Dermis microvascular lymphatic vessel endothelial cell (primary cell): ENCODE measurements at regions not wholly inside any gene's neighbourhood (a gene's known extent, or its start where the extent isn't known, plus 50 kb on each side); places are given as distances from the start of the nearest gene placed in this dataset.
A peak's percentile ranks its signal among the peaks of the same experiment; 100 is the strongest.
"Not testable (repeated sequence)": the region's sequence is repeated elsewhere in the genome, so short reads cannot be mapped to it uniquely, and the experiment has no call there.

Experiments used
- DNase-seq, 2 donors: peaks; one replicate each; pipeline versions ENCODE4 v3.0.0 to v3.0.0-alpha.2; 2010; ENCODE audit warnings: low read depth in 2 of 2

DNA sequence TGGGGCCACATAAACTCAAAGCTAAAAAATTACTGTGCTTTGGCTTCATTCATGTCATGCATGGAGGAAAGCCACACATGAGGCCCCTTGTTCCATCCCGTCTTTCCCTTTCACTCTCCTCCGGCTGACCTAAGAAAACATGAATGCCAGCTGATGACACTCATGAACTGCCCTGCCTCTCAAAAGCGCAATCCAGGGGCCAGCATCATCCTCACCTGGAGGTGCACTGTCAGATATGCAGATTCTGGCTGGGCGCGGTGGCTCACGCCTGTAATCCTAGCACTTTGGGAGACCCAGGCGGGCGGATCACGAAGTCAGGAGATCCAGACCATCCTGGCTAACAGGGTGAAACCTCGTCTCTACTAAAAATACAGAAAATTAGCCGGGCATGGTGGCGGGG lies 116.1 kb upstream of the FOXN3 start:
- DNase-seq: no peak

DNA sequence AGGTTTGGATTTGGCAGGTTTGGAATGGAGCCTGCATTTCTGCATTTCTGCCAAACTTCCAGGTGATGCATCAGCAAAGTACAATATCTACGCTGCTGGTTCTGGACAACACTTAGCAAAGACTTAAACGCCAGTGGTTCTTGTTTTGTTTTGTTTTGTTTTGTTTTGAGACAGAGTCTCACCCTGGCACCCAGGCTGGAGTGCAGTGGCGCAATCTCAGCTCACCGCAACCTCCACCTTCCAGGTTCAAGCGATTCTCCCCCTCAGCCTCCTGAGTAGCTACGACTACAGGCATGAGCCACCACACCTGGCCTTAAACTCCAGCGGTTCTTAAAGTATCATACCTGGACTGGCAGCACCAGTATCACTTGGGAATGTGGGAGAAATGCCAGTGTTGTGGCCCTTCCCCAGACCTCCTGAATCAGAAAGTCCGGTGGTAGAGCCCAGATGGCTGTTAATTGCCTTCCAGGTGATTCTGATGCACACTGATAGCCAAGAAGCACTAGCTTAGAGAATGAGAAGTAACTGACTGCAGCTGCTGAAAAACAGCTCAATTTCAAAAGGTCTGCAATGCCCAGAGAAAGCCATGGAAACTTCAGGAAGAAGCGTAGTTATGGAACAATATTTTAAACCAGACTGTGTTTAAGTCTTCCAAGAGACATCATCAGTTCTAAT lies 114.8 kb upstream of the FOXN3 start:
- no peak for DNase-seq

DNA sequence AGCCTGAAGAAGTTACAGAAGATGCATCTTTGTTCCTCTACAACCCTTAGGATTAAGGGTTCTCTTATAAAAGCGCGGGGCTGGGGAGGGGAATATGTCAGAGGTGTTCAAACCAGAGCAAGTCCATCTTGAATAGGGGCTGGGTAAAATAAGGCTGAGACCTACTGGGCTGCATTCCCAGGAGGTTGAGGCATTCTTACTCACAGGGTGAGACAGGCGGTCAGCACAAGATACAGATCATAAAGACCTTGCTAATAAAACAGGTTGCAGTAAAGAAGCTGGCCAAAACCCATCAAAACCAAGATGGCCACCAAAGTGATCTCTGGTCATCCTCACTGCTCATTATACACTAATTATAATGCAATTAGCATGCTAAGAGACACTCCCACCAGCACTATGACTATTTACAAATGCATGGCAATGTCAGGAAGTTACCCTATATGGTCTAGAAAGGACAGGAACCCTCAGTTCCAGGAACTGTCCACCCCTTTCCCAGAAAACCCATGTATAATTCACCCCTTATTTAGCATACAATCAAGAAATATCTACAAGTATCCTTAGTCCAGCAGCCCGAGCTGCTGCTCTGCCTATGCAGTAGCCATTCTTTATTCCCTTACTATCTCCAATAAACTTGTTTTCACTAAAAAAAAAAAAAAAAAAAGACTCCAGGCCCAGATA lies 108.1 kb upstream of the FOXN3 start:
- no peak for DNase-seq

DNA sequence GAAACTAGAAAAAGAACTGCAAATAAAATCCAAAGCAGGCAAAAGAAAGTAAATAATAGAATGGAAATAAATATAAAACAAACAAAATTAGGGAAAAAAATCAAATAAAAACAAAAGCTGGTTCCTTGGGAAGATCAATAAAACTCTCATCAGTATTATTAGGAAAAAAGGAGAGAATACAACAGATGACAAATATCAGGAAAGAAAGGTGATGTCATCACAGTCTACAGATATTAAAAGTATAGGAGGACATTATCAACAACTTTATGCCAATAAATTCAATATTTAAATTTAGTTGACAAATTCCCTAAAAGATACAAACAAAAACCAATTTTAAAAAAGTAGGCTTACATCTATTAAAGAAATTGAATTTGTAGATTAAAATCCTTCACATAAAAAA lies 107.4 kb upstream of the FOXN3 start:
- DNase-seq: no peak

DNA sequence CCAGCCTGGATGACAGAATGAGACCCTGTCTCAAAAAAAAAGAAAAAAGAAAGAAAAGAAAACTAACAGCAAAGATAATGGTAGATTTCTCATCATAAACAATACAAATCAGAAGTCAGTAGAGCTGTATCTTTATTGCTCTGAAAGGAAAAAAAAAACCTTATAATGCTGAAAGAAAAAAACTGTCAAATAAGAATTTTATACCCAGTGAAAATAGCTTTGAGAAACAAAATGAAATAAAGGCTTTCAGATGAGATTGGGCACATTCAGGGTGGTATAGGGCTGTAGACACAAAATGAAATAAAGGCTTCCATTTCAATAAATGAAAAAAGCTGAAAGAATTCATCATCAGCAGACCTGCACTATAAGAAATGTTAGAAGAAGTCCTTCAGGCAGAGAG lies 105.0 kb upstream of the FOXN3 start:
- DNase-seq: no peak

DNA sequence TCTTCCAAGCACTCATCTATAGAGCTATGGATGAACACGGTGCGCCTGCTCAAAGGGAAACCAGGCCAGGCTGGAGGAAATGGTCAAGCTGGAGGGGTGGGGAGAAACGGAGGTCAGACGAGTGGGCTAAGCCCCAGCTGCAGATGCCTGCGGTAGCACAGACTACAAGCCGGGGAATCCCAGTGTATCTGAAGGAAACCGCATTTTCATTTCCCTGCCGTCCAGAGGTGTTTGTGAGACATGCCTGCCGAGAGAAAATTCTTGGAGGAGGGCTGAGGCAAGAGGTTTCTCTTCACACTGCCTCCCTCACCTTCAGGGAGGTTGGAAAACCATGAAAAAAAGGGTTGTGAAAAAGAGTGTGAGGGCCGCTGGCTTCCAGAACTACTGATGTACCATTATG lies 102.0 kb upstream of the FOXN3 start:
- DNase-seq: no peak

DNA sequence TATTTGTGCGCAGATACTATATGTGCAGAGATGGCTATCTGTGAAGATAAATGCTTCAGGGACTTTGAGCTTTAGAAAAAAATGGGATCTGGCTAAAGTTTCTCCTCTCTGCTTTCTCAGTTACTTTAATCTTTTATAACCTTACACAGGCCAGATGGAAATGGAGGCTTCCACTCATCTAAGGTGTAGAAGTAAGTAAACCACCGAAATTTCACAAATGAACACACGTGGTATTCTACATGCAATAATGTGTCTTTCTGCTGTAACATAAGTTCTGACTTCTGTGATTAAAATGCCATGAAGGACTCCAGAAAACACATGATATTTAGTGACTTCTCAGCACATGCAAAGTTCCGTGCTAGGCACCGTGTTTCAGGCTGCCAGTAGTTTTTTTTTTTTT lies 99.1 kb upstream of the FOXN3 start:
- no peak for DNase-seq

DNA sequence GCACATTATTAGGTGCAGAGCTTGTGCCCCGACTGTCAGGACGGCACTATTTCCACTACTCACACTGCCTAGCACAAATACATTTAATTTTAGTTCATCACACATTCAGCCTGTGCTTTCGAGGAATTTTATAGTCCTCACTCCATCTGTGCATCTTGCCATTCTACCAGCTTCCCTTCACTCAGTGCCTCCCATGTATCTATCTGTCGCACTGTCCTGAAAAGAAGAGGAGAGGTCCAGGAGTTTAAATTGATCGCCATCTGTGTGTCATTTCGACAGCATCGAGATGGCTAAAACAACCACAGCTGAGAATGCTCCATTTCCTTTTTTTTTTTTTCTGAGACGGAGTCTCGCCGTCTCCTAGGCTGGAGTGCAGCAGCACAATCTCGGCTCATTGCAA lies 97.6 kb upstream of the FOXN3 start:
- no peak for DNase-seq

DNA sequence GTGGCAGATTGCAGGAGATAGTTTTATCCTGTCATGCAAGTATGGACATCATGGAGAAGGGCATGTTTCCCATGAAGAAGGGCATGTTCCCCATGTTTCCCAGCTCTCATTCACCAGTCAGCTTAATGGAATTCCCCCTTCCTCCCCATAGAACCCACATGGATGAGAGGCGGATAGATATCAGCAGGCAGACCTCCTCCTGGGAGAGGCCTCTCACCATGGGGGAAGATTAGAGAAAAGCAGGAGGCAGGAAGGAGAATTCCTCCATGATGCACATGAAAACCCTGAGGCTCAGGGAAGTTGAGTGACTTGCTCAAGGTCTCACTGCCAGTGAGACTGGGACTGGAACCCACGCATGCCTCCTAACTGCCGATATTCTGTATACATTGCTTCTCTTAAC lies 92.9 kb upstream of the FOXN3 start:
- no peak for DNase-seq

DNA sequence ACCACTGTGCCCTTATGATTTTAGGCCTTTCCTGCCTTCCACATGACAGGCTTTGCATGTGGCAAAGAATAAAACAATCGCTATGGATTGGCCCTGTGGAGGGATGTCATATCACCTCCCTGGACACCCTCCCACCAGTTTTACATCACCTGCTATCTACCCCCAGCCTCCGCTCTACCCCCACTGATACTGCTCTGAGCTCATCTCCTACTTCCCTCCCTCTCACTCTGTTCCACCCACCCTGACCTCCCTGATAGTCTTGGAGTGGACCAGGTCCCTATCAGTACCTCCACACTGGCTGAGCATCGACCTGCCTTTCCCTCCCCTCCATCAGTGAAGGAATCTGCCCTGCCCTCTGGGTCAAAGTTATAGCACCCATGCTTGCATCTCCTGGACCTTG lies 91.8 kb upstream of the FOXN3 start:
- no peak for DNase-seq

DNA sequence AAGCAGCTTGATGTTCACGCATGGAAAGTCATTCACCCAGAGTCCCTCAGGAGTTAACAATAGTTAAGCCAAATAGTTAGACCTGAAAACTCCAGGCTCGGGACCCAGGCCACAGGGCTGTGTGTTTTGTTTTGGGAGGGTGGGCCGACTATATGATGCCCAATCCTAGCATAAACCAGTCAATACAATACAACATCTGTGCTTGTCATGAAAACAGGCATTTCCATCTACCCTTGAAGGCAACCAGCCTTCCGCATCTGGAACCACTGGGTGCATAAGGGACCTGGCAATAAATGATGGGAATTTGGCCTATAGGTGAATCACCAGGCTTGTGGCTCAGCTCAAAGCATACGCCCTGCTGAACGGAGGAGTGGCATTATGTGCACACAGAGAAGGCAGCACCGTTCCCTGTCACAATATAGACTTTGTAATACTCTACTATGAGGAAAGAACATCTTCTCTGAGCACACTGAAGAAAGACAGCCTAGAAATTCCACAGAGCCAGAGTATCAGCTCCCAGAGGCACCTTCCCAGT lies 91.0 kb upstream of the FOXN3 start:
- DNase-seq: peak in 1 of 2 donors; percentile 9

DNA sequence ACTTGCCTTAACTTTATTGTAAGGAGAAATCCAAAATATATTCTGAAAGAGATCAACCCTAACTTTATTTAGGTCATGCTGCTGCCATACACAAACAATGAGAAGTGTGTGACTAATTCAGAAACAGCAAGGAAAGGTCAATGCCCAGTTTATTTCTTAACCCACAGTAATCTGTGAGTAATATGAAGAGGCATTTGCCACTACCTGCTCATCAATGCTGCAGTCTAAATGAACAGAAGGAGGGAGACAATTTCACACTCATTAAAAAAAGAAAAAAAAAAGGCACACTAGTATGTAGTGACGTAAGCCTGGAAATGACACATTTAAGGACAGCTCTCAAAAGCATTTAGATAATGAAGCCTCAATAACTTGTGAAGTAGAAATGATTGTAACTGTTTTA lies 90.5 kb upstream of the FOXN3 start:
- peak in 1 of 2 donors; percentile 70 for DNase-seq

DNA sequence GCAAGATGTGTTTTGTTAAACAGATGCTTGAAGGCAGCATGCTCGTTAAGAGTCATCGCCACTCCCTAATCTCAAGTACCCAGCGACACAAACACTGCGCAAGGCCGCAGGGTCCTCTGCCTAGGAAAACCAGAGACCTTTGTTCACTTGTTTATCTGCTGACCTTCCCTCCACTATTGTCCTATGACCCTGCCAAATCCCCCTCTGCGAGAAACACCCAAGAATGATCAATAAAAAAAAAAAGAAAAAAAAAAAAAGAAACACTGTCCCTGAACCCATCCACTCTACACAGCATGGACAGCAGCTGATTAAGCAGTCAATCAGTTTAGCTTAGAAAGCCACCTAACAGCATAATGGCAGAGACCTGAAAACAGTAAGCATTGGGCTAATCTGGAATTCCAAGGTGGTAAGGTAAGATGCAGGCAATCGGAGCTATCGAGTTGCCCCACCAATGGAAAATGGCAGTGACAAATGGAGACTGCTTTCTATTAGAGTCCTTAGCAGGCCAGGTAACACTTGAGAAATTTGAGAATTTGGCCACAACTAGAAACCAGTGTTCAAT lies 89.9 kb upstream of the FOXN3 start:
- DNase-seq: not testable (repeated sequence)

DNA sequence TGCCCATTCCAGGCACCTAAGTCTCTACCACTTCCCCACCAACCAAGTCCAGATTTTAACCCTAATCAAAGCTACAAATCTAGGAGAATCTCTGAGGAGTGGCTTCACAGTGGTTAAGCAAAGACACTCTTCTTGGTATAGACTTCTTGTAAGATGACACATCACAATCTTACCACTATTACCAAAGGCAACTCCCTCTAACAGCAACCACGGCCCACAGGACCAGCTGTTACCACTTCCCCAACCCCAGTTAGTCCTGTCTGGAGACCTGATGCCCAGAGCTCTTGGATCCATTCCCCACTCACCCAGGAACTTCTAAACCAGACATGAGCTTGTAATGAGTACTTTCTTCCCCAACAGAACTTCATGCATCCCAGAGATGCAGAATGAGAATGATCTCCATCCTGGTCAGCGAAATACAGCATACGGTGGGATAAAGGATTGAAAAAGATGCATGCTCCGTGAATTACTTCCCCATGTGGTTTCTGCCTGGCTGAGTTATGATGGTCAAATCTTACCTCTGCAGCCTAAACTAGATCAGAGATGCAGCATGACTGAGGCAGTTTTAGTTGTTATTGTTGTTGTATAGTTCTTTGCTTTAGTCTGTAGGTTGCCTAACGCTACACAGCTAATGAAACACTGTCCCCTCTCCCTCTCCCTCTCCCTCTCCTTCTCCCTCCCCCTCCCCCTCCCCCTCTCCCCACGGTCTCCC lies 87.7 kb upstream of the FOXN3 start:
- no peak for DNase-seq

DNA sequence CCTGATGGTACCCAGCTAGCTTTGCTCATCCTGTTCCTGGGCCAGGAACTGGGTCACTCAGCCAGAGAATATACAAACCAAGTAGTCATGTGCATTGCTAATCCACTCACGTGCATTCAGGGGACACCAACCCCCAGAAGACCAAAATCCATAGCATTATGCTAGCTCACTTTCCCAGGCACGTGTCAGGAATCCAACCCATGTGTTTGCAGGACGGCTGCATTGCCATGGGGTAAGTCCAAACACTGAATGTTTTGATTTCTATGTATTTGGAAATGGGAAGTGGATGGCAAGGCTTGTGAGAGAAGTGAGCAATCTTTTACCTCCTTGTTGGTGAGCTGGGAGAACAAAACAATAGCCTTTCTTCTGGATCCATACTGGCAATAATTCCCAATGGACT lies 87.1 kb upstream of the FOXN3 start:
- DNase-seq: no peak

DNA sequence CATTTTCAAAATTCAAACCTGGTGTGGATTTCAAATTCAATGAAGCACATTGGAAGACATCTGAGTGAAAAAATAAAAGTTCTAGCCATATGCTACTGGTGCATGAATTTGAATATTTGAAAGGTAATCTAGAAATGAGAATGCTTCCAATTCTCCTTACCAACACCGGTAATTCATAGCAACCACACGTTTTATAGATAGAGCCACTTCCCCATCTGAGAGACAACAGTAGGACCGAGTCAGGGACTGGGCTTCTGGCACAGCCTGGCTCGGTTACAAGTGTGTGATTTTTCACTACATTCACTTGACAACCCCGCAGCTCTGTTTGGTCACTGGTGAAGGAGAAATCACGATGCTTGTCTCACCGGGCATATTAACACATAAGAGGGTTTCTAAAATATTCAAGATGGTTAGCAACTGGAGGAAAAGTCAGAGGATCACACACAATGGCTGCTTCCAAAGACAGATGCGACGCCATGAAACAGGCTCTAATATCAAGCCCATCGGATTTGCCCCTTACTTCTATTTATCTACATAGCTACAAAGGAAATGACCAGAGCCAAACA lies 86.5 kb upstream of the FOXN3 start:
- DNase-seq: no peak

DNA sequence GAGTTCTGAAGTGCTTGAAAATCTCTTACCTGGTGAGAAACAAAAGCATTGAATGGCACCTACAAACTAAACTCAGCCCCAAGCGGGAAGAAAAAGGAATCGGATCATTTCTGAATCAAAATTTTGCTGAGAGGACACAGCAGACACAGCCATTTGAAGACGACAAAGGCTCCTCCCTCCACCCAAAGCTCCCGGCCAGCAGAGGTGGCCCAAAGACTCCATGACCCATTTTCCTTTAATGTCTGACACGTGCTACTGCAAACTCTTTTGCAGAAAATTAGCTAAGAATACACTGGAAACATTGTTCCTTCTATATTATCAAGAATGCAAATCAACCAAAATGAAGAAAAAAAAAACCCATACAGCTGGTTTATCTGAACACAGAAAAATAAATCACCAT lies 85.9 kb upstream of the FOXN3 start:
- DNase-seq: no peak

DNA sequence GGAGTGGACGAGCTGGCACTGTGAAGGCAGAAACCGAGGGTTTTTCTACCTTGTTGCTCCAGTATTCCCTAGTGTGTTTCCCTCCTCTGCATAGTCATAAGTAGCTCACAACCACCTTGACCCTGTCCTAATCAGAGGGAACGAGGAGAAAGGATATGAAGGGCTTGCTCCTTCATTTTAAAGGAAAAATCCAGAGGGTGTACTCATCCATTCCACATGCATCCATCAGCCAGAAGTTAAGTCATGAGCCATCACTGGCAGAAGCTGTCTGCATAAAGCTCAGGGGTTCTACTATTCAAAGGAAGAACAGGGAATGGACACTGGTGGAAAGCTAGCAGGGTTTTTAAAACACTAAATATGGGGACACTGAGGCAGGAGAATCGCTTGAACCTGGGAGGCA lies 84.3 kb upstream of the FOXN3 start:
- DNase-seq: no peak

DNA sequence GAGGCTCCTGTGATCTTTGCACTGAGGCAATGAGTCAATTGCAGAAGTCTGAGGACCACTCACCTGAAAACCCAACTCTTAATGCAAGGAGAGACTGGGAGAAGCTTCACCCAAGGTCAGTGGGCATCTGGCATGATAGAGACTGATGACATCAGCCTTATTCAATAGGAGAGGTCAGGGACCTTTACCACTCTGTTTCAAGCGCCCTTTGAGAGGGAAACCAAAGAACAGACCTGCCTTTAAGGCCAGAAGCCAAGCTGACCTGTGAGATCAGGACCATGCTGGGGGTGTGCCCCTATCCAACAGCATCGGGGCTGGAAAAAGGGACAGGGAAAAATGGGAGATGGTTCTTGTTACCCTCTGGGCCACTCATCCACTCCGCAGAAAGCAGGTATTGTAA lies 83.3 kb upstream of the FOXN3 start:
- no peak for DNase-seq

DNA sequence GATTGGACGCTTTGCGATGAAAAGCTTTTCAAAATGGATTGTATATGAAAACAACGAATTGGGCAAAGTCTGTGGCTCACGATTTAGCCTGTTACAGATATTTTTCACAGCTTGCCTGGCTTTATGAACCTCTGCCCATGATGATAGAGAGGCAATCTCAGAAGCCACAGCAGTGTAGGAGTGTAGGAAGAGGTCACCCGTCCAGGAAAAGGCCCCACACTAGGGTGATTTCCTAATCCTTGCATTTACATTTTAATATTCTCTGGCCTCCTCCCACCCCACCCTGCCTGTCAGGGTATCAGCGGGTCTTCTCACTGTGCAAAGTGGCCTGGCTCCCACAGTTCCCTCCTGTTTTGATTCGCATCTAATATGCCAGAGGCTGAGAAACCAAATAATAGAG lies 81.8 kb upstream of the FOXN3 start:
- DNase-seq: no peak

DNA sequence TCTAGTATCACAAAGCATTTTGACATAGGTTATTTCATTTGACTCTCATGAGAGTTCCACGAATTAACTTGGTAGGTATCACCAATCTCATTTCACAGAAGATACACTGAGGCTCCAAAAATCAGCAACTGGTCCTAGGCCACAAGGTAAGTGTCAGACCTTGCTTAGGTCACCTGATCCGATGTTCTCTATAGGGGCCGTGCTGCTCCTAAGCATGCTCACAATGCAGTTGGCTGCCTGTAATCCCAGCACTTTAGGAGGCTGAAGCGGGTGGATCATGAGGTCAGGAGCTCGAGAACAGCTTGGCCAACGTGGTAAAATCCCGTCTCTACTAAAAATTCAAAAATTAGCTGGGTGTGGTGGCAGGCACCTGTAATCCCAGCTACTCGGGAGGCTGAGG lies 78.7 kb upstream of the FOXN3 start:
- no peak for DNase-seq
